Cardiac muscle cell (in vitro differentiated cells and primary cell): ENCODE measurements at regions not wholly inside any gene's neighbourhood (a gene's known extent, or its start where the extent isn't known, plus 50 kb on each side); places are given as distances from the start of the nearest gene placed in this dataset.

Experiments used
- DNase-seq, 2 donors: peaks; one replicate each; pipeline versions ENCODE4 v3.0.0 to v3.0.0-alpha.2; 2010 to 2017; ENCODE audit warnings: low read depth in 1 of 2, low spot score in 1 of 2
- H3K27ac ChIP-seq: fragments of 200-600 bp; sonication (generic); 2 replicates; pipeline ENCODE4 v1.5.1; 2016
- H3K27me3 ChIP-seq: fragments of 200-600 bp; sonication (generic); 2 replicates; pipeline ENCODE4 v1.6.0; 2016; ENCODE audit warnings: control low read depth
- H3K36me3 ChIP-seq: fragments of 200-600 bp; sonication (generic); 2 replicates; pipeline ENCODE4 v1.5.1; 2016; ENCODE audit warnings: control low read depth
- H3K4me1 ChIP-seq: fragments of 200-600 bp; sonication (generic); 2 replicates; pipeline ENCODE4 v1.8.1; 2017; ENCODE audit warnings: low read depth, mild to moderate bottlenecking, mixed run types
- H3K4me3 ChIP-seq: fragments of 200-600 bp; sonication (generic); 2 replicates; pipeline ENCODE4 v1.5.1; 2016; ENCODE audit warnings: mild to moderate bottlenecking
- H3K9me3 ChIP-seq: fragments of 200-600 bp; sonication (generic); 2 replicates; pipeline ENCODE4 v1.5.1; 2017; ENCODE audit warnings: low read depth, mild to moderate bottlenecking, control low read depth
- TF ChIP-seq, protein P1 (sequence below): IDR thresholded peaks from 2 replicates; pipeline ENCODE4 v1.5.1; 2012; ENCODE audit warnings: low read depth, mild to moderate bottlenecking, low read length

GRCh38 chr6:71419217-71420094, 130.8 kb downstream of the OGFRL1 start:
- H3K27me3 ChIP-seq = peaks cover 4% of the 10 kb centered on the region
- H3K27ac ChIP-seq = peak overlapping the region; percentile 79
- TF ChIP-seq, protein P1, sequence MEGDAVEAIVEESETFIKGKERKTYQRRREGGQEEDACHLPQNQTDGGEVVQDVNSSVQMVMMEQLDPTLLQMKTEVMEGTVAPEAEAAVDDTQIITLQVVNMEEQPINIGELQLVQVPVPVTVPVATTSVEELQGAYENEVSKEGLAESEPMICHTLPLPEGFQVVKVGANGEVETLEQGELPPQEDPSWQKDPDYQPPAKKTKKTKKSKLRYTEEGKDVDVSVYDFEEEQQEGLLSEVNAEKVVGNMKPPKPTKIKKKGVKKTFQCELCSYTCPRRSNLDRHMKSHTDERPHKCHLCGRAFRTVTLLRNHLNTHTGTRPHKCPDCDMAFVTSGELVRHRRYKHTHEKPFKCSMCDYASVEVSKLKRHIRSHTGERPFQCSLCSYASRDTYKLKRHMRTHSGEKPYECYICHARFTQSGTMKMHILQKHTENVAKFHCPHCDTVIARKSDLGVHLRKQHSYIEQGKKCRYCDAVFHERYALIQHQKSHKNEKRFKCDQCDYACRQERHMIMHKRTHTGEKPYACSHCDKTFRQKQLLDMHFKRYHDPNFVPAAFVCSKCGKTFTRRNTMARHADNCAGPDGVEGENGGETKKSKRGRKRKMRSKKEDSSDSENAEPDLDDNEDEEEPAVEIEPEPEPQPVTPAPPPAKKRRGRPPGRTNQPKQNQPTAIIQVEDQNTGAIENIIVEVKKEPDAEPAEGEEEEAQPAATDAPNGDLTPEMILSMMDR = no peak
- peaks cover 10% of the 10 kb centered on the region for H3K4me1 ChIP-seq
- no peaks in the 10 kb centered on the region for H3K36me3 ChIP-seq
- peak overlapping the region; percentile 80 for H3K4me3 ChIP-seq
- peak in 1 of 2 donors; percentile 34 for DNase-seq
- H3K9me3 ChIP-seq = no peaks in the 10 kb centered on the region

- H3K4me1 ChIP-seq = peaks cover 8% of the 10 kb centered on the region
- H3K27ac ChIP-seq = peak overlapping the region; percentile 79
- peaks cover 4% of the 10 kb centered on the region for H3K27me3 ChIP-seq
- DNase-seq = peak; percentile 52 to 79
- TF ChIP-seq, protein P1 = peak; percentile 32
- peak overlapping the region; percentile 80 for H3K4me3 ChIP-seq
- H3K9me3 ChIP-seq = no peaks in the 10 kb centered on the region
- no peaks in the 10 kb centered on the region for H3K36me3 ChIP-seq
Observed at GRCh38 chr6:71420095-71420692, 131.6 kb downstream of the OGFRL1 start.

DNA sequence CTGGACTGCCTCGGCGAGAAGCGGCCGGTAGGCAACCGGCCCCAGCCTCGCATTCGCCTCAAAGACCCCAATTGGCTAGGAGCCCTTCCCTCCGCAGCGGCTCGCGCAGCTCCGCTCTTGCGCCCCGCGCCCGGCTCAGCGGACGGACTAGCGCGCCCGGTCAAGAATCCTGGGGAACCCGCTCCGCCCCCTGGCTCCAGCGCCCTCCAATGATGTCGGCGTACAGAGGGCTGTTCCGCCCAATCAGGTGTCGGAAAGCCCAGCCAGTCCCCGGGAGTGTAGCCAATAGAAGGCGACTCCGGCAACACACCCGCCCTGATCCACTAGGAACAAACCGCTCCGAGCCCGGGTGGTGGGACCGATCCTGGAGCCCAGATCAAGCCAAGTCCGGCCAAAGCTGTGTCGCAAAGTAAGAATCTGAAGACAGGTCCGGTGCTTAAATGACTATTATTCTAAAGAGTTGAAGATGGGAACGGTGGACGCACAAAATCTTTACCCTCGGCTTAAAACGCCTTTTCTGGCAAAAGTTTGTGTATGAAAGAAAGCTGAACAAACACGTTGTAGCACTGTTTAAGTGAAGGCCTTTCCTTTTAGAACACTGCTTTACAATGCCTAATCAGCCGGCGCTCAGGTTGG, 132.2 kb downstream of the OGFRL1 start:
- TF ChIP-seq, protein P1 = no peak
- H3K4me1 ChIP-seq = peaks cover 8% of the 10 kb centered on the region
- peak; percentile 96 to 97 for DNase-seq
- H3K27ac ChIP-seq = peak overlapping the region; percentile 79
- H3K9me3 ChIP-seq = no peaks in the 10 kb centered on the region
- no peaks in the 10 kb centered on the region for H3K36me3 ChIP-seq
- H3K4me3 ChIP-seq = peak overlapping the region; percentile 80
- peaks cover 4% of the 10 kb centered on the region for H3K27me3 ChIP-seq

GRCh38 chr6:71421611-71422010, 133.0 kb downstream of the OGFRL1 start:
- no peaks in the 10 kb centered on the region for H3K9me3 ChIP-seq
- peaks cover 8% of the 10 kb centered on the region for H3K4me1 ChIP-seq
- peaks cover 4% of the 10 kb centered on the region for H3K27me3 ChIP-seq
- H3K27ac ChIP-seq = no peak overlapping the region
- TF ChIP-seq, protein P1 = no peak
- no peaks in the 10 kb centered on the region for H3K36me3 ChIP-seq
- no peak overlapping the region for H3K4me3 ChIP-seq
- DNase-seq = no peak

- H3K4me3 ChIP-seq = no peak overlapping the region
- no peak overlapping the region for H3K27ac ChIP-seq
- H3K4me1 ChIP-seq = no peaks in the 10 kb centered on the region
- H3K9me3 ChIP-seq = no peaks in the 10 kb centered on the region
- no peak for DNase-seq
- no peaks in the 10 kb centered on the region for H3K36me3 ChIP-seq
- H3K27me3 ChIP-seq = peaks cover 4% of the 10 kb centered on the region
- TF ChIP-seq, protein P1 = no peak
Observed at GRCh38 chr6:71430018-71430417, 141.4 kb downstream of the OGFRL1 start.
